Trophoblast cell (in vitro differentiated cells and primary cell): ENCODE measurements at regions not wholly inside any gene's neighbourhood (a gene's known extent, or its start where the extent isn't known, plus 50 kb on each side); places are given as distances from the start of the nearest gene placed in this dataset.
"Not testable (repeated sequence)": the region's sequence is repeated elsewhere in the genome, so short reads cannot be mapped to it uniquely, and the experiment has no call there.

ENCODE experiments used
- DNase-seq, 2 donors: peaks; one replicate each; pipeline ENCODE4 v3.0.0-alpha.2; 2016
- H2AFZ ChIP-seq: 2 replicates; pipeline ENCODE4 v1.6.1; 2013; ENCODE audit warnings: low read length, moderate library complexity, mild to moderate bottlenecking; ENCODE audit not compliant: insufficient read depth, poor library complexity
- H2AK5ac ChIP-seq: 2 replicates; pipeline ENCODE4 v1.6.1; 2013; ENCODE audit warnings: mild to moderate bottlenecking, low read length
- H2BK120ac ChIP-seq: 2 replicates; pipeline ENCODE4 v1.6.1; 2013; ENCODE audit warnings: low read length, mild to moderate bottlenecking, moderate library complexity; ENCODE audit not compliant: insufficient read depth, poor library complexity
- H2BK12ac ChIP-seq: 2 replicates; pipeline ENCODE4 v1.6.1; 2013; ENCODE audit warnings: mild to moderate bottlenecking, low read length, moderate library complexity
- H2BK5ac ChIP-seq: 2 replicates; pipeline ENCODE4 v1.6.1; 2013; ENCODE audit warnings: low read length, low read depth, moderate library complexity, mild to moderate bottlenecking; ENCODE audit not compliant: poor library complexity
- H3K14ac ChIP-seq: 2 replicates; pipeline ENCODE4 v1.6.1; 2013; ENCODE audit warnings: mild to moderate bottlenecking, low read length
- H3K18ac ChIP-seq: 2 replicates; pipeline ENCODE4 v1.6.1; 2013; ENCODE audit warnings: mild to moderate bottlenecking, low read length
- H3K23ac ChIP-seq: 2 replicates; pipeline ENCODE4 v1.6.1; 2013; ENCODE audit warnings: low read length
- H3K27ac ChIP-seq: 2 replicates; pipeline ENCODE4 v1.5.1; 2013; ENCODE audit warnings: low read depth, mild to moderate bottlenecking, inconsistent platforms, low read length, moderate library complexity
- H3K27me3 ChIP-seq: 2 replicates; pipeline ENCODE4 v1.6.1; 2013; ENCODE audit warnings: inconsistent platforms, mild to moderate bottlenecking, low read length, moderate library complexity; ENCODE audit not compliant: insufficient read depth
- H3K36me3 ChIP-seq, 2 experiments: 1 replicate in 1 of 2; 2 replicates in 1 of 2; pipeline ENCODE4 v1.6.1; 2013; ENCODE audit warnings: low read length in 2 of 2, mild to moderate bottlenecking in 2 of 2, moderate library complexity in 1 of 2; ENCODE audit not compliant: insufficient read depth in 2 of 2, control insufficient read depth in 1 of 2
- H3K4ac ChIP-seq: 2 replicates; pipeline ENCODE4 v1.6.1; 2013; ENCODE audit warnings: low read depth, mild to moderate bottlenecking, low read length, moderate library complexity
- H3K4me1 ChIP-seq, 2 experiments: 1 replicate in 1 of 2; 2 replicates in 1 of 2; pipeline ENCODE4 v1.6.1; 2013; ENCODE audit warnings: low read length in 2 of 2, mild to moderate bottlenecking in 2 of 2, moderate library complexity in 1 of 2; ENCODE audit not compliant: insufficient read depth in 2 of 2, control insufficient read depth in 1 of 2
- H3K4me2 ChIP-seq: 2 replicates; pipeline ENCODE4 v1.6.1; 2013; ENCODE audit warnings: inconsistent platforms, mild to moderate bottlenecking, low read length, moderate library complexity
- H3K4me3 ChIP-seq: 2 replicates; pipeline ENCODE4 v1.5.1; 2013; ENCODE audit warnings: mild to moderate bottlenecking, low read depth, low read length, inconsistent platforms
- H3K79me1 ChIP-seq: one replicate; pipeline ENCODE4 v1.6.1; 2013; ENCODE audit warnings: low read length
- H3K79me2 ChIP-seq: 2 replicates; pipeline ENCODE4 v1.6.1; 2013; ENCODE audit warnings: low read length, mild to moderate bottlenecking; ENCODE audit not compliant: control insufficient read depth, insufficient read depth, poor library complexity
- H3K9ac ChIP-seq: 2 replicates; pipeline ENCODE4 v1.6.1; 2013; ENCODE audit warnings: mild to moderate bottlenecking, low read length
- H3K9me3 ChIP-seq: 2 replicates; pipeline ENCODE4 v1.6.1; 2013; ENCODE audit warnings: low read depth, mild to moderate bottlenecking, control low read depth, inconsistent platforms, low read length; ENCODE audit not compliant: insufficient read depth
- H4K12ac ChIP-seq: 2 replicates; pipeline ENCODE4 v1.6.1; 2013; ENCODE audit warnings: low read depth, mild to moderate bottlenecking, low read length, moderate library complexity
- H4K8ac ChIP-seq: 2 replicates; pipeline ENCODE4 v1.6.1; 2013; ENCODE audit warnings: low read depth, mild to moderate bottlenecking, low read length, moderate library complexity
- H4K91ac ChIP-seq: one replicate; pipeline ENCODE4 v1.6.1; 2013; ENCODE audit warnings: low read depth, mild to moderate bottlenecking, low read length, moderate library complexity
- WGBS: extraction: QIAGEN DNeasy Blood & Tissue Kit; methylation state at CpG from one replicate; pipeline ENCODE4 v1.1.7; 2013; ENCODE audit warnings: missing lambda C conversion rate; ENCODE audit not compliant: insufficient read length, insufficient coverage; ENCODE audit errors: extremely low coverage; 5-methylcytosine and 5-hydroxymethylcytosine counted together

DNA sequence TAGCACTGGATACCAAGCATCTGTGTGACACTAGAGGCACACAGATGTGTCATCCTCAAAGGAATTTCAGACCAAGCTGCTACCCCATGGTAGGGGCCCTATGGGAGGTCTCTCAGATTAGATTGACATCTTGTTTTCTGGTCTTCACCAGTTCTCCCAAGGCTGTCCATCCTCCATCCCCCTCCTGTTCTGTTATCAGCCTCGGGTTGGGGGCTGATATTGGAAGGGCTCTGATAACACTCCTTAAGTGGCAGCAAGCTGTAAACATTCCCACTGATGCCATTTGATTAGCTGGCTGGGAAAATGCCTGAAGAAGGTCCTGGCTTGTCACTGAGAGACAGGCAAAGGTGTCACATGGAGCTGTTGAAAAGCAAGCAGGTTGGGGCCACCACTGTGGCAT is 185.9 kb upstream of the RBM19 start:
- H3K4me3 ChIP-seq = no peak overlapping the region
- no peaks in the 10 kb centered on the region for H3K79me2 ChIP-seq
- no peak overlapping the region for H4K12ac ChIP-seq
- no peak overlapping the region for H4K91ac ChIP-seq
- no peaks in the 10 kb centered on the region for H3K79me1 ChIP-seq
- no peaks in the 10 kb centered on the region for H3K36me3 ChIP-seq
- no peak overlapping the region for H2BK12ac ChIP-seq
- H2BK120ac ChIP-seq = no peak overlapping the region
- H3K27me3 ChIP-seq = no peaks in the 10 kb centered on the region
- H3K4ac ChIP-seq = no peak overlapping the region
- no peak overlapping the region for H3K14ac ChIP-seq
- H2AK5ac ChIP-seq = no peak overlapping the region
- no peak overlapping the region for H2BK5ac ChIP-seq
- H3K27ac ChIP-seq = no peak overlapping the region
- no peaks in the 10 kb centered on the region for H3K4me1 ChIP-seq
- H2AFZ ChIP-seq = no peak overlapping the region
- no peak overlapping the region for H4K8ac ChIP-seq
- no peak overlapping the region for H3K18ac ChIP-seq
- no CpG with 5 or more reads among the region's 1 CpG for whole genome bisulfite sequencing
- no peak overlapping the region for H3K9ac ChIP-seq
- no peak for DNase-seq
- no peak overlapping the region for H3K23ac ChIP-seq
- H3K4me2 ChIP-seq = no peak overlapping the region
- no peaks in the 10 kb centered on the region for H3K9me3 ChIP-seq

DNA sequence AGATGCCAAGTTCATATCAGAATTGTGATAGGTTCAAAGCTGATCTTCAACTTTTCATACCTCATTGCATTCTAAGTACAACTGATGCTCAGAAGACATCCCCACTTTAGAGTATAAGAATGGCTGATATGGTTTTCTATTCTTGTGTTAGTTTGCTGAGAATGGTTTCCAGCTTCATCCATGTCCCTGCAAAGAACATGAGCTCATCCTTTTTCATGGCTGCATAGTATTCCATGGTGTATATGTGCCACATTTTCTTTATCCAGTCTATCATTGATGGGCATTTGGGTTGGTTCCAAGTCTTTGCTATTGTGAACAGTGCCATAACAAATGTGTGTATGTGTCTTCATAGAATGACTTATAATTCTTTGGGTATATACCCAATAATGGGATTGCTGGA is 184.5 kb upstream of the RBM19 start:
- H3K9me3 ChIP-seq, H3K4ac ChIP-seq, H2BK12ac ChIP-seq, H3K4me1 ChIP-seq, H3K4me2 ChIP-seq, H3K4me3 ChIP-seq, H3K14ac ChIP-seq, H2AFZ ChIP-seq, H2AK5ac ChIP-seq, H3K18ac ChIP-seq, H3K79me2 ChIP-seq, H4K8ac ChIP-seq, H3K79me1 ChIP-seq, H2BK5ac ChIP-seq, H2BK120ac ChIP-seq, H3K9ac ChIP-seq, H3K27ac ChIP-seq, H3K36me3 ChIP-seq, H3K23ac ChIP-seq, H3K27me3 ChIP-seq, H4K12ac ChIP-seq, DNase-seq, H4K91ac ChIP-seq: not testable (repeated sequence)

DNA sequence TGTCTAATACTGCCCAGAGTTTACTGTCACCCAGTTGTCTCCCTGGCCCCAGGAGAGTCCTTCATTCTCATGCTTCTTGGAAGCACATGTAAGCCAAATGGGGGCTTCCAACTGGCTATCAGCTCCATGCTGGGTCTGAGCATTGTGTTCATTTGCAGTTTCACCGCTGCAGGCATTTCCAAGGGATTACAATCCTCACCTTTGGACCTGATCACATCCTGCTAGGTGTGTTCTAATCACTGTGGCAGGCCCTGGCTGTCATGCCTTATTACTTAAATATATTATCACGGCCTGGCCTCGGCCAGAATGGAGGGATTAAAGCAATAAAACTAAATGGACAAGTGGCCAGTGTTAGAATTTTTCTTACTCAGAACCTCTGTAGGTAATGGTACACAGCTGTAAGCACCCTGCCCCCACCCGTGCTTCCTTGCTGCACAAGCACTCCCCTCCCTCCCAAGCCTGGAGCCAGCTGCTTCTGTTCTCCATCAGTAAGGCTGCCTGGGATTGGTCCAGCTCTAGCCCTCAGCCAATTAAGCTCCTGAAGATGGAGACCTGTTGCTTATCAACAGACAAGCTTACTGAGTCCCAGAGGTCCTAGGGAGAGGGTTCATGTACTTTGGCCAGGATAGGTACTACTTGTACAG is 175.9 kb upstream of the RBM19 start:
- H3K9me3 ChIP-seq = no peaks in the 10 kb centered on the region
- H3K18ac ChIP-seq = no peak overlapping the region
- H4K12ac ChIP-seq = no peak overlapping the region
- H3K27me3 ChIP-seq = no peaks in the 10 kb centered on the region
- H3K4me2 ChIP-seq = no peak overlapping the region
- H3K23ac ChIP-seq = no peak overlapping the region
- no peaks in the 10 kb centered on the region for H3K79me1 ChIP-seq
- no peak overlapping the region for H3K14ac ChIP-seq
- no peaks in the 10 kb centered on the region for H3K79me2 ChIP-seq
- H4K8ac ChIP-seq = no peak overlapping the region
- H3K4ac ChIP-seq = no peak overlapping the region
- H2AFZ ChIP-seq = no peak overlapping the region
- no peak overlapping the region for H2BK12ac ChIP-seq
- no peak overlapping the region for H3K27ac ChIP-seq
- H3K4me1 ChIP-seq = peaks cover 0 to 8% of the 10 kb centered on the region in 2 experiments
- no peak overlapping the region for H3K4me3 ChIP-seq
- DNase-seq = no peak
- no peaks in the 10 kb centered on the region for H3K36me3 ChIP-seq
- H2BK120ac ChIP-seq = no peak overlapping the region
- no peak overlapping the region for H4K91ac ChIP-seq
- WGBS = no CpG with 5 or more reads among the region's 4 CpGs
- H2BK5ac ChIP-seq = no peak overlapping the region
- H2AK5ac ChIP-seq = no peak overlapping the region
- H3K9ac ChIP-seq = no peak overlapping the region

DNA sequence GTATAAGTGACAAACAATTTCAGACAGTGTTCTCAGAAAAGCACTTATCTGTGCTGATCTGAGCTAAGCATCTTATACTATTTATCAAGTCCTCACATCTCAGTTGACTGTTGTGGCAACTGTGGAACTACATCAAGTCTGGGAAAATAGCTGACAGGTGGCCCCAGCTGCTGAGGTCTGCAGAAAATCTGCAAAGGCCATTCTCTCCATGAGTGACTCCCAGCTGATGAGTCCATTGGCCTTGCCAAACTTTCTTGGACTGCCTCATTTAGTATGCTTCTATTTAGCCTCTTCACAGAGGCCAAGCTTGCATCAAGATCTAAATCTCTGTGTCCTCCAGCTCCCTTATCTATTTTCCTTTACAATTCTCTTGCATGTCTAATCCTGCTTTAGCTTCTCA is 174.5 kb upstream of the RBM19 start:
- no peak overlapping the region for H4K8ac ChIP-seq
- no peaks in the 10 kb centered on the region for H3K79me1 ChIP-seq
- H3K4me3 ChIP-seq = no peak overlapping the region
- no peak overlapping the region for H3K4me2 ChIP-seq
- no peak overlapping the region for H3K18ac ChIP-seq
- no peak overlapping the region for H4K91ac ChIP-seq
- no peak overlapping the region for H3K4ac ChIP-seq
- no peak overlapping the region for H2AFZ ChIP-seq
- peak; percentile 11 to 33 for DNase-seq
- no peaks in the 10 kb centered on the region for H3K79me2 ChIP-seq
- no peak overlapping the region for H3K23ac ChIP-seq
- no peaks in the 10 kb centered on the region for H3K27me3 ChIP-seq
- no peak overlapping the region for H3K14ac ChIP-seq
- no peak overlapping the region for H3K9ac ChIP-seq
- H2BK5ac ChIP-seq = no peak overlapping the region
- H3K36me3 ChIP-seq = no peaks in the 10 kb centered on the region
- no peaks in the 10 kb centered on the region for H3K9me3 ChIP-seq
- no peak overlapping the region for H3K27ac ChIP-seq
- H2AK5ac ChIP-seq = no peak overlapping the region
- H4K12ac ChIP-seq = no peak overlapping the region
- H2BK12ac ChIP-seq = no peak overlapping the region
- no peak overlapping the region for H2BK120ac ChIP-seq
- H3K4me1 ChIP-seq = peaks cover 0 to 8% of the 10 kb centered on the region in 2 experiments
